ENCODE measurements at regions not wholly inside any gene's neighbourhood (a gene's known extent, or its start where the extent isn't known, plus 50 kb on each side); places are given as distances from the start of the nearest gene placed in this dataset.

GRCh38 chr11:69878144-69878883 lies 59.1 kb upstream of the FGF3 start:
- Histone ChIP-seq H4K20me1 (ENCODE audit: insufficient read depth, low read length) (no peaks in the 10 kb centered on the region), H3K4me2 (ENCODE audit: low read length) (no peak overlapping the region), H3K79me2 (ENCODE audit: low read length) (no peaks in the 10 kb centered on the region), H3K36me3 (replicated peaks; ENCODE audit: low read depth, low read length) (no peaks in the 10 kb centered on the region), H3K27ac (ENCODE audit: low read length) (no peak overlapping the region), H3K4me1 (ENCODE audit: low read length) (no peaks in the 10 kb centered on the region), H3K4me3 (ENCODE audit: low read length) (no peak overlapping the region), H3K9ac (ENCODE audit: low read length) (no peak overlapping the region), H3K9me3 (ENCODE audit: insufficient read depth, low read length) (no peaks in the 10 kb centered on the region), H3K27me3 (ENCODE audit: low read depth, low read length) (peaks cover 7% of the 10 kb centered on the region; the same call in 1 of the 2 replicates), H2AFZ (ENCODE audit: low read depth, low read length) (no peak overlapping the region)
- TF ChIP-seq CTCF (IDR thresholded peaks at IDR 0.05; ENCODE audit: low read depth, low read length) (no peak), EZH2phosphoT487 (IDR thresholded peaks at IDR 0.05; ENCODE audit: low read depth) (no peak)

- Histone ChIP-seq H3K9me3 (ENCODE audit: insufficient read depth, low read length) (no peaks in the 10 kb centered on the region), H3K79me2 (ENCODE audit: low read length) (no peaks in the 10 kb centered on the region), H2AFZ (ENCODE audit: low read depth, low read length) (no peak overlapping the region), H3K9ac (ENCODE audit: low read length) (no peak overlapping the region), H3K4me1 (ENCODE audit: low read length) (no peaks in the 10 kb centered on the region), H3K4me2 (ENCODE audit: low read length) (no peak overlapping the region), H3K36me3 (replicated peaks; ENCODE audit: low read depth, low read length) (no peaks in the 10 kb centered on the region), H4K20me1 (ENCODE audit: insufficient read depth, low read length) (no peaks in the 10 kb centered on the region), H3K27ac (ENCODE audit: low read length) (no peak overlapping the region), H3K27me3 (ENCODE audit: low read depth, low read length) (peaks cover 7% of the 10 kb centered on the region; the same call in 1 of the 2 replicates), H3K4me3 (ENCODE audit: low read length) (no peak overlapping the region)
- no peak for TF ChIP-seq CTCF (IDR thresholded peaks at IDR 0.05; ENCODE audit: low read depth, low read length)
Observed at GRCh38 chr11:69878927-69879728, 59.9 kb upstream of the FGF3 start.

GRCh38 chr11:69879729-69880005 lies 60.5 kb upstream of the FGF3 start:
- no peaks in the 10 kb centered on the region for H3K79me2 ChIP-seq (ENCODE audit: low read length)
- no peak overlapping the region for H3K27ac ChIP-seq (ENCODE audit: low read length)
- no peaks in the 10 kb centered on the region for H3K4me1 ChIP-seq (ENCODE audit: low read length)
- H3K9ac ChIP-seq (ENCODE audit: low read length), result no peak overlapping the region
- no peaks in the 10 kb centered on the region for H4K20me1 ChIP-seq (ENCODE audit: insufficient read depth, low read length)
- no peaks in the 10 kb centered on the region for H3K36me3 ChIP-seq (replicated peaks; ENCODE audit: low read depth, low read length)
- no peak overlapping the region for H3K4me3 ChIP-seq (ENCODE audit: low read length)
- no peak overlapping the region for H2AFZ ChIP-seq (ENCODE audit: low read depth, low read length)
- H3K27me3 ChIP-seq (ENCODE audit: low read depth, low read length), result peaks cover 7% of the 10 kb centered on the region; the same call in 1 of the 2 replicates
- TF ChIP-seq CTCF (IDR thresholded peaks at IDR 0.05; ENCODE audit: low read depth, low read length), result no peak
- TF ChIP-seq EZH2phosphoT487 (IDR thresholded peaks at IDR 0.05; ENCODE audit: low read depth), result no peak
- no peaks in the 10 kb centered on the region for H3K9me3 ChIP-seq (ENCODE audit: insufficient read depth, low read length)
- no peak overlapping the region for H3K4me2 ChIP-seq (ENCODE audit: low read length)

GRCh38 chr11:69880041-69880825 lies 61.0 kb upstream of the FGF3 start:
- Histone ChIP-seq H3K79me2 (ENCODE audit: low read length) (no peaks in the 10 kb centered on the region), H3K4me1 (ENCODE audit: low read length) (no peaks in the 10 kb centered on the region), H2AFZ (ENCODE audit: low read depth, low read length) (no peak overlapping the region), H3K27ac (ENCODE audit: low read length) (no peak overlapping the region), H4K20me1 (ENCODE audit: insufficient read depth, low read length) (no peaks in the 10 kb centered on the region), H3K4me2 (ENCODE audit: low read length) (no peak overlapping the region), H3K9me3 (ENCODE audit: insufficient read depth, low read length) (no peaks in the 10 kb centered on the region), H3K36me3 (replicated peaks; ENCODE audit: low read depth, low read length) (no peaks in the 10 kb centered on the region), H3K9ac (ENCODE audit: low read length) (no peak overlapping the region), H3K4me3 (ENCODE audit: low read length) (no peak overlapping the region), H3K27me3 (ENCODE audit: low read depth, low read length) (peaks cover 7% of the 10 kb centered on the region; the same call in 1 of the 2 replicates)
- TF ChIP-seq EZH2phosphoT487 (IDR thresholded peaks at IDR 0.05; ENCODE audit: low read depth), result no peak
- TF ChIP-seq CTCF (IDR thresholded peaks at IDR 0.05; ENCODE audit: low read depth, low read length), result no peak
